ENCODE measurements at regions not wholly inside any gene's neighbourhood (a gene's known extent, or its start where the extent isn't known, plus 50 kb on each side); places are given as distances from the start of the nearest gene placed in this dataset.

DNA sequence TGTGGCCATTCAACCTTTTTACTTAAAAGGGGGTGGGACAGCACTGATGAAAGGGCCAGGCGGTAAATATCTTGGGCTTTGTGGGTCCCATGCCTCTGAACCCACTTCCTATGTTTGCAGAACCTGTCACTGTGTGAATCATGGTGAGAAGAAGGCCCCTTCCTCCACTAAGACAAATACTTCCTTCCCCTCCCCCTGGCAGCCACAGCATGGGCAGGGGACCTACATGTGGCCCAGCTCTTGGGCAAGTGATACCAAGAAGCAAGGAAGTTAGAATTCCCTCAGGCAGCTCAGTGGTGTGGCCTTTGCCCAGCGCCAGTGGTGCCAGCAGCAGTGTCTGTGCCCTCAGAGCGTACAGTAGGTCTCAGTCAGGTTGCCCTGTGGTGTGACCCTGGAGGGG is 168.6 kb downstream of the TRIM33 start:
- DNase-seq = peak; percentile 43
- no peaks in the 10 kb centered on the region for H3K36me3 ChIP-seq
- in situ Hi-C loops (cut with MboI; ENCODE audit: low pct_ligation_motif_present in 1 of 4, low pct_unique_long_range_greater_than_20kb in 1 of 4, low sequenced_read_pairs in 3 of 4) = loop anchor here in 1 of 4 donors (10.0 kb wide), 1 partner anchor 82 kb away; no protein-coding TSS in a partner anchor
- H3K27me3 ChIP-seq = no peaks in the 10 kb centered on the region
- H3K9me3 ChIP-seq = no peaks in the 10 kb centered on the region
- no peak overlapping the region for H3K4me3 ChIP-seq
- H3K27ac ChIP-seq = peak overlapping the region in 1 of 4 donors; percentile 8
- peaks cover 6 to 12% (median 10%) of the 10 kb centered on the region in 4 donors for H3K4me1 ChIP-seq
- TF ChIP-seq POLR2AphosphoS5 (IDR thresholded peaks at IDR 0.05) = no peak
- TF ChIP-seq POLR2A (IDR thresholded peaks at IDR 0.05) = no peak
- no peak for TF ChIP-seq EP300 (IDR thresholded peaks at IDR 0.05; ENCODE audit: low read depth)
- TF ChIP-seq, protein P1, sequence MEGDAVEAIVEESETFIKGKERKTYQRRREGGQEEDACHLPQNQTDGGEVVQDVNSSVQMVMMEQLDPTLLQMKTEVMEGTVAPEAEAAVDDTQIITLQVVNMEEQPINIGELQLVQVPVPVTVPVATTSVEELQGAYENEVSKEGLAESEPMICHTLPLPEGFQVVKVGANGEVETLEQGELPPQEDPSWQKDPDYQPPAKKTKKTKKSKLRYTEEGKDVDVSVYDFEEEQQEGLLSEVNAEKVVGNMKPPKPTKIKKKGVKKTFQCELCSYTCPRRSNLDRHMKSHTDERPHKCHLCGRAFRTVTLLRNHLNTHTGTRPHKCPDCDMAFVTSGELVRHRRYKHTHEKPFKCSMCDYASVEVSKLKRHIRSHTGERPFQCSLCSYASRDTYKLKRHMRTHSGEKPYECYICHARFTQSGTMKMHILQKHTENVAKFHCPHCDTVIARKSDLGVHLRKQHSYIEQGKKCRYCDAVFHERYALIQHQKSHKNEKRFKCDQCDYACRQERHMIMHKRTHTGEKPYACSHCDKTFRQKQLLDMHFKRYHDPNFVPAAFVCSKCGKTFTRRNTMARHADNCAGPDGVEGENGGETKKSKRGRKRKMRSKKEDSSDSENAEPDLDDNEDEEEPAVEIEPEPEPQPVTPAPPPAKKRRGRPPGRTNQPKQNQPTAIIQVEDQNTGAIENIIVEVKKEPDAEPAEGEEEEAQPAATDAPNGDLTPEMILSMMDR (IDR thresholded peaks at IDR 0.05) = no peak
- 44 to 78% methylated on average over 1 to 3 of the region's 3 CpGs for WGBS, 2 donors (ENCODE audit: low coverage in 1 of 2)
- intact Hi-C loops (cut with DNase I; ENCODE audit: low total_unique reads) = no loop called here

GRCh38 chr1:114341856-114342255 is 169.1 kb downstream of the TRIM33 start:
- WGBS, 2 donors (ENCODE audit: low coverage in 1 of 2) = 21% methylated on average over 5 to 6 of the region's 6 CpGs
- H3K27ac ChIP-seq = peak overlapping the region in 1 of 4 donors; percentile 8
- no peak overlapping the region for H3K4me3 ChIP-seq
- no peaks in the 10 kb centered on the region for H3K9me3 ChIP-seq
- H3K4me1 ChIP-seq = peaks cover 6 to 12% (median 10%) of the 10 kb centered on the region in 4 donors
- no peaks in the 10 kb centered on the region for H3K36me3 ChIP-seq
- no peaks in the 10 kb centered on the region for H3K27me3 ChIP-seq
- TF ChIP-seq, protein P1 (IDR thresholded peaks at IDR 0.05) = no peak
- TF ChIP-seq POLR2AphosphoS5 (IDR thresholded peaks at IDR 0.05) (no peak), POLR2A (IDR thresholded peaks at IDR 0.05) (no peak), EP300 (IDR thresholded peaks at IDR 0.05; ENCODE audit: low read depth) (no peak)
- in situ Hi-C loops (cut with MboI; ENCODE audit: low pct_ligation_motif_present in 1 of 4, low pct_unique_long_range_greater_than_20kb in 1 of 4, low sequenced_read_pairs in 3 of 4) = loop anchor here in 1 of 4 donors (10.0 kb wide), 1 partner anchor 83 kb away; no protein-coding TSS in a partner anchor
- DNase-seq = no peak
- intact Hi-C loops (cut with DNase I; ENCODE audit: low total_unique reads) = no loop called here

- no peak overlapping the region for H3K27ac ChIP-seq
- in situ Hi-C loops (cut with MboI; ENCODE audit: low pct_ligation_motif_present in 1 of 4, low pct_unique_long_range_greater_than_20kb in 1 of 4, low sequenced_read_pairs in 3 of 4) = loop anchor here in 1 of 4 donors (10.0 kb wide), 1 partner anchor 84 kb away; no protein-coding TSS in a partner anchor
- WGBS, 2 donors (ENCODE audit: low coverage in 1 of 2) = 79% methylated on average over 3 of the region's 3 CpGs
- intact Hi-C loops (cut with DNase I; ENCODE audit: low total_unique reads) = no loop called here
- no peaks in the 10 kb centered on the region for H3K27me3 ChIP-seq
- peaks cover 6 to 9% (median 7%) of the 10 kb centered on the region in 4 donors for H3K4me1 ChIP-seq
- no peaks in the 10 kb centered on the region for H3K36me3 ChIP-seq
- no peak for TF ChIP-seq EP300 (IDR thresholded peaks at IDR 0.05; ENCODE audit: low read depth)
- TF ChIP-seq, protein P1 (IDR thresholded peaks at IDR 0.05) = no peak
- TF ChIP-seq POLR2A (IDR thresholded peaks at IDR 0.05) = no peak
- TF ChIP-seq POLR2AphosphoS5 (IDR thresholded peaks at IDR 0.05) = no peak
- DNase-seq = no peak
- H3K4me3 ChIP-seq = no peak overlapping the region
- H3K9me3 ChIP-seq = no peaks in the 10 kb centered on the region
Observed at GRCh38 chr1:114341299-114341698, 169.7 kb downstream of the TRIM33 start.

DNA sequence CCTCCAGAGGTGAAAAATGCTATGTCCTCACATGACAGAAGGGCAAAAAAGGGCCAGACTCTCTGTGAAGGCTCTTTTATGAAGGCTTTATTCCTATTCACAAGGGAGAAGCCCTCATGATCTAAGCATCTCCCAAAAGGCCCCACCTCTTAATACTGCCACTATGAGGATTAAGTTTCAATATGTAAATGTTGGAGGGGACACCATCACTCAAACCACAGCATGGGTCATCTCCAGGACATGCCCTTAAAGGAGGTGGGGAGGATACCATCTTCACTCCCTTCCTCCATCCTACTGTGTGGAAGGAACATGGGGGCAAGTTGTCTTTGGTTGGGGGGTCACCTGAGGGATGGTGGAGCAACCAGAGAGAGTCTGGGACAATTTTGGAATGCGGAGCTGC is 170.1 kb downstream of the TRIM33 start:
- intact Hi-C loops (cut with DNase I; ENCODE audit: low total_unique reads) (no loop called here), in situ Hi-C loops (cut with MboI; ENCODE audit: low pct_ligation_motif_present in 1 of 4, low pct_unique_long_range_greater_than_20kb in 1 of 4, low sequenced_read_pairs in 3 of 4) (loop anchor here in 1 of 4 donors (10.0 kb wide), 1 partner anchor 84 kb away; no protein-coding TSS in a partner anchor)
- Histone ChIP-seq H3K36me3 (no peaks in the 10 kb centered on the region), H3K27me3 (no peaks in the 10 kb centered on the region), H3K4me3 (no peak overlapping the region), H3K4me1 (peaks cover 4 to 6% (median 4%) of the 10 kb centered on the region in 4 donors), H3K9me3 (no peaks in the 10 kb centered on the region), H3K27ac (no peak overlapping the region)
- 100% methylated on average over 1 of the region's 1 CpG for WGBS, 2 donors (ENCODE audit: low coverage in 1 of 2)
- no peak for DNase-seq
- no peak for TF ChIP-seq POLR2AphosphoS5 (IDR thresholded peaks at IDR 0.05)
- TF ChIP-seq POLR2A (IDR thresholded peaks at IDR 0.05) = no peak
- no peak for TF ChIP-seq EP300 (IDR thresholded peaks at IDR 0.05; ENCODE audit: low read depth)
- TF ChIP-seq, protein P1 (IDR thresholded peaks at IDR 0.05) = no peak

All from transverse colon (tissue), 4 donors.